Inflammatory macrophage treated with lipopolysaccharide for 4 hours (primary cell): ENCODE measurements at regions not wholly inside any gene's neighbourhood (a gene's known extent, or its start where the extent isn't known, plus 50 kb on each side); places are given as distances from the start of the nearest gene placed in this dataset.

Experiments used
- DNase-seq: peaks from one replicate; pipeline ENCODE4 v3.0.0-alpha.2; 2020

DNA sequence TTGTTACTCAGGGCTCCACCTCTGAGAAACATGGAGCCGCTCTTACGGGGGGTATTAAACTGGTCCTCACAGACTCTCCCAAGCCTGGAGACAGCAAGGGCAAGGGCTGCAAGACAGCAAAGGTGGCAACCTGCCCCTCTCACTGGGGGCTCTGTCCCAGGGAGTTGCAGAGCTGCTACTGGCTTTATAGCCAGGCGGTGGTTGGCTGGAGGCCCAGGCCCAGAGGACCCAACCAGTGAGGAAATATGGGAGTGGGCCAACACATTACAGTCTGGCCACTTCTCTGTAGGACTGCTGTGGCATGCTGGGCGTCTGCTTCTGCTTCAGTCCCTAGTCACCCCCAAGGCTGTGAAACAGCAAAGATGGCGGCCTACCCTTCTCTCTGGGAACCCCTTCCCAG is 597.2 kb downstream of the LRRC70 start:
- no peak for DNase-seq

DNA sequence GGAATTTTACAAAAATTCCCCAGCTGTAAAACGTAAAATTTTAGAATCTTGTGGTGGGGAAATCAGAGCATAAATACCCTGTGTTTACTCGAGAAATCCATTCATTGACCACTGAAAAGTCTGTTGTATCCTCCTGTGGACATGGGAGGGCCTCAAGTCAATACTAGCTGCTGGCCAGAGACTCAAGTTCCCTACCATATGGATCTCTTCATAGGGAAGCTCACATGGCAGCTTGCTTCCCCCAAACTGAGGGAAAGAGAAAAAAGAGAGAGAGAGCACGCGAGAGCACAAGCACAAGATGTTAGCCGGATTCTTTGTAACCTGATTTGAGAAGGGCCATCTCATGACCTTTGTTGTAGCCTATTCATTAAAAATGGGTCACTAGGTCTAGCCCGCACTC is 591.9 kb downstream of the LRRC70 start:
- DNase-seq: no peak

DNA sequence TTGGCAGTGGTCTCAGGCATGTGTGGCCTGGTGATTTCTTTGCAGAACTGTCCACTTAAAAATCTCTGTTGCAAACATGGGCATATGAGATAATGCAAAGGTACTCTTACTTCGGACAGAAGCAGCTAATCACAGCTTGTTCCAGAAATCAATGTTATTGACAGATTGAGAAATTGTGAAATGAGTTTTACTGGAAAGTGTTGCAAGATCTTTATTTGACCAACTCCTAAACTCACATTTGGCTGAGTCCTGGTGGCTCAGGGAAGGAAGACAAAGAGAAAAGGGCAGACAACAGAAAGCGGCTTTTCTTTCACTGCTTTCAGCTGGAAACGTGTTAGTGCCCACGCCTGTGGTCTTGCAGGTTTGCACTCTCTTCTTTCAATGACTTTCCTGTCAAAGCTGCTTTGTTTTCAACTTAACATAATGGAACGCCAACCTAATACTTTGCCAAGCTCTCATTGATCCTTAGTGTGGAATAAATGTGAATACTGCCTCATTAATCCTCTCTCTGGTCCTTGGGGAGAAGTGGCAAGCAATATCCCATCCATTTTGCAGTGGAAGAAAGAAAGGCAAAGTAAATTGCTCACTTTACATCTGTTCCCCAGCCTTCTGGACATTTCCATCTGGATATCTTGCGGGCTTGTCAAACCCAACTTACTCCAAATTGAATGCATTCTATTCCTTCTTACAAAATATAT is 586.4 kb downstream of the LRRC70 start:
- DNase-seq: no peak

DNA sequence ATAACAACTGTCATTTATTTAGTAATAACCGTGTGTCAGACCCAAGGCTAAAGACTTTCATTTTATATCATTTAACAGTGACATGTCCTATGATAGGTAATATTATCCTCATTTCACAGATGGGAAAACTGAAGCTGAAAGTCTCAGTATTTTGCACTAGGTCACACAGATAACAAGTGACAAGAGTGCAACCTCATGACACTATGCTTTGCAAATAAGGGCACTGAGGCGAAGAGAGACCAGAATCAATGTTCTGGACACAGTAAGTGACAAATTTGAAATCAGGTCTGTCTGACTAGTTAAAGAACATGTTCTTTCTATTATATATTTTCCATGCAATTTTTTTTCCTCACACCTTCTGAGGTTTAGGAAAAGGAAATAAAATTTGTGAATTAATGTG is 585.7 kb downstream of the LRRC70 start:
- no peak for DNase-seq

DNA sequence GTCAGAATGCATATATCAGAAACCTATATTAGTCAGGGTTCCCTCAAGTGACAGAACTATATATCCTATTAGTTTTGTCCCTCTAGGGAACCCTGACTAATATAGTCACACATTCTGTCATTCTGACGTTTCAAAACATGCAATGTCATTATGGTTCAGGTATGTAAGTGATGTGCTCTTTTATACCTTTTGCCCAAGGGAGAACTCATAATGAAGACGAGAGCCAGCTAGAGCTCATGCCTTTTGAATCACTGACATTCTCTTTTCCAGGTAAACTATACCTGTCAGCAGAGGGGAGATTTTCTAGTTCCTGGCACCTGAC is 576.7 kb downstream of the LRRC70 start:
- DNase-seq: no peak

DNA sequence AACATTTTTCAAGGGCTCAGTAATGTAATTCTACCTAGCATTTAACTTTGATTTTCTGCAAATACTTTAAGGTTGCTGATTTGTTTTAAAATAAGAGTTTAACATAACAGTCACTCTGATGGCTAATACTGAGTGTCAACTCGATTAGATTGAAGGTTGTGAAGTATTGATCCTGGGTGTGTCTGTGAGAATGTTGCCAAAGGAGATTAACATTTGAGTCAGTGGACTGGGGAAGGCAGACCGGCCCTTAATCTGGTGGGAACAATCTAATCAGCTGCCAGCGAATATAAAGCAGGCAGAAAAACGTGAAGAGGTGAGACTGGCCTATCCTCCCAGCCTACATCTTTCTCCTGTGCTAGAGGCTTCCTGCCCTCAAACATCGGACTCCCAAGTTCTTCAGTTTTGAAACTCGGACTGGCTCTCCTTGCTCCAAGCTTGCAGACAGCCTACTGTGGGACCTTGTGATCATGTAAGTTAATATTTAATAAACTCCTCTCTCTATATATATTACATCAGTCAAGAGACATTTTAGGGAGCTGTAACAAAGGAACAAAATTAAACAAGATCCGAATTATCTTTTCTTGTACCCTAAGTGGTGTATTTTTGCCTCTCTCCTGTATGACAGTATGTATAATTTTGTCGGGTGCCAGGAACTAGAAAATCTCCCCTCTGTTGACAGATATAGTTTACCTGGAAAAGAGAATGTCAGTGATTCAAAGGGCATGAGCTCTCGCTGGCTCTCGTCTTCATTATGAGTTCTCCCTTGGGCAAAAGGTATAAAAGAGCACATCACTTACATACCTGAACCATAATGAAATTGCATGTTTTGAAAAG is 576.1 kb downstream of the LRRC70 start:
- DNase-seq: no peak

DNA sequence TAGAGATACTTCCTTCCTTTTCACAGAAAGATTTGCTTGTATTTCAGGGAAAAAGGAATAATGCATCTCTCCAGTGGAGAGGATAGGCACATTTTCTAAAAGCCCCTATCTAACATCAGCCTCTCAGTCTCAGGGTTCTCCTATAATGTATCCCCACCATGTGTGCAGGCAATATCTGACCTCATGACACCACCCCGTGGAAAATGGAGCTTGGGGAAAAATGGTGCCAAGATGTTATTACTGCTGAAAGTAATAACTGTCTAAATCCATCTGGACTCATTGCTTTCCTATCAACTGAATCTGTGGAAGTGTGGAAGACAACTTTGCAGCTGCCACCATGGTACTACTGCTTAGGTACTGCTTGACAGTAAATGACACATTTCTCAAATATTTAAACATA is 574.3 kb downstream of the LRRC70 start:
- no peak for DNase-seq

DNA sequence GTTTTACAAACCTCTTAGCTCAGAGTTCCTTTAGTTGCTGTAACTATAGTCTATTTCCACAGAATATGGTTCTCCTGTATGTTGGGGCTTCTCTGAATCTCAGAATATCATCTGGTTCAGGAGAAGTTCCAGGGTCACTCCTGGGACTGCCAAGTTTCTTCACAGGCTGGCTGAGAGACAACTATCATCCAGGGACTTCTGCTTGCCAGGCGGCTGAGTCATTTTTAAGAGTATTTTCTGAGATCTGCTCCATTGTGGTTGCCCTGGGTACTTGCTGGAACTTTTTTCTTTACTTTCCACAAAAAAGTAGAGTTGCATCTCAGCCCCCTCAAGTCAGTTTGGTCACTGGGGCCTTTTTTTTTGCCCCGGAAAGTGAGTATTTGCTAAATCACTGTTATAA is 566.5 kb downstream of the LRRC70 start:
- DNase-seq: no peak

DNA sequence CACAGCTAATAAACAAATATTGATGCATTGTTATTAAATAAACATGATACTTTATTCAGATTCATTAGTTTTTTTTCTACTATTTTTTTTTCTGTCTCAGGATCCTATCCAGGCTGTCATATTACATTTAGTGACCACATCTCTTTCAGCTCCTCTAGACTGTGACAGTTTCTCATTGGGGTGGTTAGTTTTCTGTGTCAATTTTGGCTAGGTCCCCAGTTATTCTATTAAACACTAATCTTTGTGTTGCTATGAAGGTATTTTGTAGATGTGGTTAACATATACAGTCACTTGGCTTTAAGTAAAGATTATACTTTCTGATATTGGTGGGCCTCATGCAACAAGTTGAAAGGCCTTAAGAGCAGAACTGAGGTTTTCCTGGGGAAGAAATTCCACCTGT is 563.0 kb downstream of the LRRC70 start:
- no peak for DNase-seq

DNA sequence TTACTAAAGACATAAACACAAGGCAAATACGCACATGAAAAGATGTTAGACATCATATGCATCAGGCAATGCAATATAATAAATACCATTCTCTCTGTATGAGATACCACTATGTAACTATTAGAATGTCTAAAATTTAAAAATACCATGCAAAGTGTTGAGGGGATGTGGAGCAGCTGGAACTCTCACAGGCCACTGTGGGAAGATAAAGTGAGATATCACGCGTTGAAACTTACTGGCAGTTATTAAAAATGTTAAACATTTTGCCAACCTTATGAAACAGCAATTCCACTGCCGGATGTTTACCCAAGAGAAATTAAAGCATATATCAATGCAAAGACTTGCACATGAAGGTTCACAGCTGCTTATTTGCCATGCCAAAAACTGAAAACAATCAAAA is 556.7 kb downstream of the LRRC70 start:
- DNase-seq: no peak

DNA sequence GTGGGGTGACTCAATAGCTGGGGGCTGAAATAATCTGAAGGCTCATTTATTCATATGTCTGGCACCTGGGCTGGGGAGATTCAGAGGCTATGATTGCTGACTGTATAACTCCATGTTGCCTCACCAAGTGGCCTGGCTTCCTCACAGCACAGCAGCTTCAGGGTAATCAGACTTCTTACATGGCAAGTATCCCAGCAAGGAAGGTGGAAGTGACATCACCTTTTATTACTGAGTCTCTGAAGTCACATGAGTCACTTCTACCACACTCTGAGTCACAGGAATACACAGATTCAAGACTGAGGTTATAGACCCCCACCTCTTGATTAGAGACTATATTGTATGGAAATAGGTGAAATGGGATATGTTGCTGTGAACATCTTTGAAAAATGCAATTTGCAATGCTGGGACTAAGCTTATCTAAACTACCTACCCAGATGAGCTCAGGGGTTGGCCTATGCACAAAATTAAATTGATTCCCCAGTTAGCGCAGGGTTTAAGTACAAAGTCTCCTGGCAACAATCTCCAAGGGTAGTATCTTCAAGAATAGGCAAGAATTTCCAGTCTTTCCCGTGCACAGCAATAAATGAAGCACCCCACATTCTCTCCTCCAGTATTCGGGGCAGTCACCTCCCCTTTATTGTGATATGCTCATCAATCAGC is 553.1 kb downstream of the LRRC70 start:
- no peak for DNase-seq

DNA sequence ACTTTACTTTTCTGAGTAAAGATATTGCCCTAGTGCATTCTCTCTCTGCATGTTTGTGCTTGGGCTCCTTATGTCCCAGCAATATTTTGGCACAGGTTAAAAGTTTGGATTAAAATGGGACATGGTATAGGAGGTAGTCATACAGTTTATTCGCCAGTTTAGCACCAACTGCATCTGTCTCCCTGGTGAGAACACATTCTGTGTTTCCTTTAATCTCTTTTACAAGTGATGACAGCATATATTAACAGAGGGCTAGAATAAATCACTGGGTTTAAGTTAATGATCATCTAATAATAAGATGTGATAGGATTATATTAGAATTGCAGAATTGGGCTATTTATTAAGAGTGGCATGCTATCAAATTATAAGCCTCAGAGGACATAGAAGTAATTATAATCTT is 550.1 kb downstream of the LRRC70 start:
- no peak for DNase-seq

DNA sequence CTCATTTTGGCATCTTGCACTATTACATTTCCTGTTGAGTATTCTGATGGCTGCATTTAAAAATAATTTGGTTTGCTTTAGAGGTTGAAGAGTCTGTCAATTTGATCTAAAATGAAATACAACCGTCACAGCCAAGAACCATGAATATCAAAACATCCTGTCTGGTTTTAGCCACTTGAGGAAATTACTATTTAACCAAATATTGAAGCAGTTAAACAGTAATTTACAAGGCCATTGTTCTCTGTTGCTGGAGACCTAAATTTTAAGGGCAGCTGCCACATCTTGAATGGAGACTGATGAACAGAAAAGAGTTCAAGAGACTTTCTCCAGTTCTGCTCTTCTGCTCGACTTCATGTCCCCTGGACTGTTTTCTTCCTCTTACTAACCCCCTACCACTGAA is 549.4 kb downstream of the LRRC70 start:
- no peak for DNase-seq

DNA sequence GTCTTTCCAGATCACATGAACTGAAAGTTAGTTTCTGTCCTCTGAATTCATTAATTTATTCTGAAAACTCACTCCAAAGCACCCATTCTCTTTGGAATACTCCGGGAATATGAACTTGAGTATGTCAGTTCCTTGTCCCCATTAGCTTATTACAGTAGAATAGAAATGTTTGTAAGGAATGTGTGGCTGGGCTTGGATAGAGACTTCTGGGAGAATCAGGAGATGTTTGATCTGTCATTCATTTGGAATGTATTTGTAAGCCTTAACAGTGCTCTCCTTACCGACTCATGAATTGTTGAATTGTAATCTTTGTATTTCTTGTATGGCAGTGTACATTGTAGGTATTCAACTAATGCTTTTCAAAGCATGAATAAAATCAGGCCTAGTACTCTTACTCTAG is 548.4 kb downstream of the LRRC70 start:
- DNase-seq: no peak

DNA sequence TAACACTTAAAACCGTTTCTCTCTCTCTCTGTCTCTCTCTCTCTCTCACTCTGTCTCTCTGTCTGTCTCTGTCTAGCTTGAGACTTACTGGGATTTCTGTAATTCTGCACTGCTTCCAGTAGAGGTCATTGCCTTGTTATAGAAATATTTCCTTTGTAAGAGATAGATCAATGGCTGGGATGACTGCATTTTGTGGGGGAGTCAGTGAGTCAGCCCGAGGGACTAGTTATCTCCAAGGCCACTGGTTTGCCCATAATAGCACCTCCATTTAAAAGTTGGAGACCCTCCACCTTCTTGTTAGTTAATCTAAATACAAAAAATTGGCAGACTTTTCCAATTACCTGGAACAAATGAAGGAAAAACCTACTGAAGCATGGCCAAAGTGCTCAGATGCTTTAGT is 547.2 kb downstream of the LRRC70 start:
- peak; percentile 3 for DNase-seq

DNA sequence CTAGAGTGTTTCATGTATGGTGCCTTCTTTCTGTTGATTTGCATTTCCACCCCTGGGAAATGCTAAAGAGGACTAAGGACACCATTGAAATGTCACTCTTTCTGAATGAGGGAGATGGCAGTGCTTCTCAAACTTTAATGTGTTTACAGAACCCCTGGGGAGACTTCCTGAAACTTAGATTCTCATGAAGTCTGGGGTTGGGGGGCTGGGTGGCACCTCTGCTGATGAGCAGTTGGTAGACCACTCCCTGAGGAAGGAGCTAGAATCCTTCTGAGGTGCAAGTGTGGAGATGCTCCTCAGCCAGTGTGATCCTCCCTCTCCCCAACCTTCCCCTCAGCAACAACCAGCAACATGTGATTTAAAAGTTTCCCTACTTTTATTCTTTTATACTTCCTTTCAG is 546.8 kb downstream of the LRRC70 start:
- DNase-seq: no peak

DNA sequence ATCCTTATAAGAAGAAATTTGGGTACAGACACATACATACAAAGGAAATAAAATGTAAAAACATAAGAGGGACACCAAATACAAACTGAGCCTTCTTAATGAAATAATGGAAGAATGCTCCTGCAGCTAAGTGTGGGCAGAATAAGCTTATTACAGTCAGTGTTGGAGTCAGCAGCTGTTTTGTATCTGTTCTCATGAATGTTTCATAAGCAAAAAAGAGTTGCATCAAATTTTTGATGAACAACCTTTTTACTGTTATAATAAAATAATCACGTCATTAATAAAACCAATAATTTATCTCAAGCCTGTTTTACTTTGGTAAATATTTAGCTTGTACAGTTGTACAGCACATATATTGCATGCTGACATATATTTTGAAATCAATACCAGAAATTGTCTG is 545.6 kb downstream of the LRRC70 start:
- no peak for DNase-seq

DNA sequence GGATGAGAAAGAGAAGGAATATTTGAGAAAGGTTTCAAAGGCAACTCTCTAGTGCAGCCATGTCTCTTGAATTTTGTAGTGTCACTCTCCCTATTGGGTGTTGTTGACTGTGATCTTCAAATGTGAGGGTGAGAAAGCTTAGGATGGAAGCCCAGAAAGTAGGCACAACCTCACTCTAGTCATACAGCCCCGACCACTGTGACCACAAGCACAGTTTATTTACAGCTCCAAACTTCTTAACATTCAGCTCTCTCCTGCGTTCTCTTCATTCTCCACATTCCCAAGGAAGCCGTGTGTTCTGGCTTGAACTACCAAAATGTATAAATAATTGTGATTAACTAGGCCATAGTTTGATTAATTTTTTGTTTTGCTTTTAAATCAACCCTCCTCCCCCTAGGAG is 542.9 kb downstream of the LRRC70 start:
- no peak for DNase-seq

DNA sequence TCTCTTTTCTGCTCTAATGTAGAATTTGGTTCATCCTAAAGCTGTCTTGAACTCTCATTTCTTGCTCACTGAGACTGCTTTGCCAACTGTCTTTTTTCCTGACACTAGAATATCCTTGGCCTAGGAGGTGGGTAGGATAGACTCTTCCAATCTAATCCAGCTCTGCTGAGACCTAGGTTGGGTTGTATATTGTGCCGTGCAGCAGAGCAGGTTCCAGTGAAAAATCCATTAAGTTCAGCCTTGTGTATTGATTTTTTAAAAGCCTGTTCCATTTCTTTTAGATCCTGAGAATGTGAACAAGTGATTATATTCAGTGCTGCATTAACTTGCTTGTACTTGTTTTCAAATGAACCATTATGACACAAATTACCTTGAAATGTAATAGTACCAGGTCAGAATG is 539.6 kb downstream of the LRRC70 start:
- DNase-seq: no peak

DNA sequence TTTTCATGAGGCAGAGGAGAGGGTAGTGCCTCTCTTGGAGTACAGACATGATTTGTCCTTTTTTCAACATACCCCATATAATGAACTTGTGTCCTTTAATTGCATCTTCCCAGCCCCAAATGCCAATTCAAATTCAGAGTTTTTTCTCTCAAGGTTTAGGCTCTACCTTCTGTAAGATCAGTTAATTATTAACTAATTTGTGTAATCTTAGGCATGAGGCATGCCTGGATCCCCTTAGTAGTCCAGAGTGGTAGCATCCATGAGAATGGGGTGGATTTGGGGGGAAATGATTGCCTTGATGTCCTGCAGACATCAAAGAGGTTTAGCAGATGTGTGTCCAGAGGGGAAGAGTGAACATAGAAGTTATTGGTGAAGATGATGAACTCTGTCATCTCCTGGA is 533.3 kb downstream of the LRRC70 start:
- no peak for DNase-seq

DNA sequence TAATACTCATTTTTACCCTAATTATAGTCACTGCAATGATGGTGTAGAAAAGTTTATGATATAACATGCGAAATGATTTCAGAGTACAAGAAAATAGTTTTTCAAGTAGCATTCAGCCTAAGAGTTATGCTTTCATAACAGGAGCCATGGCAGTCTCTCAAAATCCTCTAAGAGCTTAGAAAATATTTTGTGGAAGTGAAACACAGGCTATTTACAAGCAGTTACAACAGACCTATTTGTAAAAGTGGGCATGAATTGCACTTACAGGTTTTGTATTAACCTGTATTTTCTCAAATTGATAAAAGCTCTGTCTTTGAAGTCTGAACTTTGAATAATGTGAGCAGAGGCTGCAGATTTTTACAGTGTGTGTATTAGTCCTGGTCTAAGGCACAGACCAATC is 523.3 kb downstream of the LRRC70 start:
- no peak for DNase-seq

DNA sequence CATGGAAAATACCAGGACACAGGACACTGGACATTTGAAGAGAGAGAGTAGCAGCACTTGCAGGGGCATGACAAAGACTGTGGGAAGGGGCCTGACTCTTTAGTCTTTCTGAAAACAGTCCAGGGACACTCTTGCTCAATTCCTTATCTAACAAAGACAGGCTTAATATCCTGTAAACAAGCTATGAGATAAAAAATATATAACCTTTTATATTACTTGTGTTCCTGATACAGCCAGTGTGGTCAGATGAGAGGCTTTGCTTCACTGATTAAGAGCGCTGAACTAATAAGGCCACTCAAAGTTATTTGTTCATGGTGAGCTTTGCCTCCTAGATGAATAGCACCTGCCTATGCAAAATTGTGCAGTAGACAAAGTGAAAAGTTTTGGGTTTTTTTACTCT is 518.7 kb downstream of the LRRC70 start:
- DNase-seq: no peak

DNA sequence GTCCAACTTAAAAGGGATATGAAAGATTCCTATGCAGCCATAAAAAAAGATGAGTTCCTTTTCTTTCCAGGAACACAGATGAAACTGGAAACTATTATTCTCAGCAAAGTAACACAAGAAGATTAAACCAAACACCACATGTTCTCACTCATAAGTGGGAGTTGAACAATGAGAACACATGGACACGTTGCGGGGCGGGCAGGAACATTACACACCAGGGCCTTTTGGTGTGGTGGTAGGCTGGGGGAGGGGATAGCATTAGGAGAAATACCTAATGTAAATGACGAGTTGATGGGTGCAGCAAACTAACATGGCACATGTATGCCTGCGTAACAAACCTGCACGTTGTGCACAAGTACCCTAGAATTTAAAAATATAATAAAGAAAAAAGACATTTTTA is 516.1 kb downstream of the LRRC70 start:
- DNase-seq: no peak

DNA sequence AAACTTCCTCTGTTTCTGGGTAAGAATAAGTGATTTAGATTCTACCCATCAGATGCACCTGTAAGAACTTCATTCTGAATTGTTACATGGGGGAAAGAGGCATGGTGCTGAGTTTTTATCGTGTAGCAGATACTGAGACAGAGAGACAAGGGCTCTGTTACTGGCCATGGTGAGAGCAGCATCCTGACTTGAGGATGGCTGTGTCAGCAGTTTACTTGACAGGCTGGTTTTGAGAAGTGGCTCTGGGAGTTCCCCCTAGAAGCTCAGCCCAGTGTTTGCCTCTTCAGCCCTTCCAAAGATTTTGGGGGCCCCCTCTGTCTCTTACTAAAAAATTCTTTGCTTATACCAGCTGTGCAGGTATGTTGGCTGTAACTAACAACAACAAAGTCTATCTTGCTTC is 510.5 kb downstream of the LRRC70 start:
- no peak for DNase-seq
